ENCODE measurements at regions not wholly inside any gene's neighbourhood (a gene's known extent, or its start where the extent isn't known, plus 50 kb on each side); places are given as distances from the start of the nearest gene placed in this dataset.

- H3K4me3 ChIP-seq (ENCODE audit: low read depth, low read length), result no peak overlapping the region
- in situ Hi-C loops (cut with HindIII; ENCODE audit: low sequenced_read_pairs), result no loop called here
- TF ChIP-seq CTCF (IDR thresholded peaks at IDR 0.05; ENCODE audit: low read depth, low read length, missing control alignments), result no peak
- no peak for DNase-seq (ENCODE audit: low read depth)
These were observed 70.1 kb upstream of the ARHGAP21 start for GRCh38 chr10:24793648-24794379.

GRCh38 chr10:24792638-24793037 is 69.0 kb upstream of the ARHGAP21 start:
- no peak for DNase-seq (ENCODE audit: low read depth)
- in situ Hi-C loops (cut with HindIII; ENCODE audit: low sequenced_read_pairs), result no loop called here
- no peak for TF ChIP-seq CTCF (IDR thresholded peaks at IDR 0.05; ENCODE audit: low read depth, low read length, missing control alignments)
- H3K4me3 ChIP-seq (ENCODE audit: low read depth, low read length), result no peak overlapping the region

GRCh38 chr10:24791084-24791726 is 67.5 kb upstream of the ARHGAP21 start:
- DNase-seq (ENCODE audit: low read depth), result no peak
- TF ChIP-seq CTCF (IDR thresholded peaks at IDR 0.05; ENCODE audit: low read depth, low read length, missing control alignments), result no peak
- in situ Hi-C loops (cut with HindIII; ENCODE audit: low sequenced_read_pairs), result no loop called here
- H3K4me3 ChIP-seq (ENCODE audit: low read depth, low read length), result no peak overlapping the region

GRCh38 chr10:24790599-24790998 is 66.9 kb upstream of the ARHGAP21 start:
- no peak for DNase-seq (ENCODE audit: low read depth)
- H3K4me3 ChIP-seq (ENCODE audit: low read depth, low read length), result no peak overlapping the region
- in situ Hi-C loops (cut with HindIII; ENCODE audit: low sequenced_read_pairs), result no loop called here
- TF ChIP-seq CTCF (IDR thresholded peaks at IDR 0.05; ENCODE audit: low read depth, low read length, missing control alignments), result no peak

- no peak overlapping the region for H3K4me3 ChIP-seq (ENCODE audit: low read depth, low read length)
- no peak for DNase-seq (ENCODE audit: low read depth)
- no peak for TF ChIP-seq CTCF (IDR thresholded peaks at IDR 0.05; ENCODE audit: low read depth, low read length, missing control alignments)
- in situ Hi-C loops (cut with HindIII; ENCODE audit: low sequenced_read_pairs), result no loop called here
These were observed 66.4 kb upstream of the ARHGAP21 start for GRCh38 chr10:24790073-24790472.

- in situ Hi-C loops (cut with HindIII; ENCODE audit: low sequenced_read_pairs), result loop anchor here (5.0 kb wide), 1 partner anchor 58 kb away; no protein-coding TSS in a partner anchor
- no peak for DNase-seq (ENCODE audit: low read depth)
- TF ChIP-seq CTCF (IDR thresholded peaks at IDR 0.05; ENCODE audit: low read depth, low read length, missing control alignments), result no peak
- no peak overlapping the region for H3K4me3 ChIP-seq (ENCODE audit: low read depth, low read length)
These were observed 61.2 kb upstream of the ARHGAP21 start for GRCh38 chr10:24784923-24785322.
